ENCODE measurements at regions not wholly inside any gene's neighbourhood (a gene's known extent, or its start where the extent isn't known, plus 50 kb on each side); places are given as distances from the start of the nearest gene placed in this dataset.

- TF ChIP-seq REST (IDR thresholded peaks at IDR 0.05; ENCODE audit: insufficient read depth in 1 of 2, low read depth in 2 of 2, low read length in 2 of 2) (no peak), POLR2AphosphoS5 (IDR thresholded peaks at IDR 0.05; ENCODE audit: low read depth, low read length) (no peak), SIN3A (IDR thresholded peaks at IDR 0.05; ENCODE audit: borderline replicate concordance, insufficient read depth, low read length) (no peak), TAF1 (IDR thresholded peaks at IDR 0.05; ENCODE audit: borderline replicate concordance, insufficient read depth, low read length) (no peak)
Measured at GRCh38 chr12:75764091-75764841, 252.9 kb upstream of the KRR1 start.

All from PFSK-1 (cell line).